ENCODE measurements at regions not wholly inside any gene's neighbourhood (a gene's known extent, or its start where the extent isn't known, plus 50 kb on each side); places are given as distances from the start of the nearest gene placed in this dataset.

GRCh38 chr18:40911041-40911440 is 1044.0 kb upstream of the PIK3C3 start:
- no peaks in the 10 kb centered on the region for H3K79me2 ChIP-seq (ENCODE audit: low read depth)
- no peaks in the 10 kb centered on the region for H3K9me3 Mint-ChIP-seq
- peaks cover 8% of the 10 kb centered on the region for H3K4me1 ChIP-seq
- DNase-seq (ENCODE audit: low spot score), result no peak
- no peaks in the 10 kb centered on the region for H4K20me1 ChIP-seq (ENCODE audit: low read depth)
- H3K27me3 ChIP-seq, result no peaks in the 10 kb centered on the region
- no peak overlapping the region for H3K27ac Mint-ChIP-seq
- H3K4me3 Mint-ChIP-seq, result no peak overlapping the region
- no peak overlapping the region for H3K9ac ChIP-seq
- H3F3A ChIP-seq (ENCODE audit: low read depth), result no peaks in the 10 kb centered on the region
- no peak overlapping the region for H3K4me2 ChIP-seq
- H3K27ac ChIP-seq, result no peak overlapping the region
- H3K36me3 Mint-ChIP-seq, result no peaks in the 10 kb centered on the region
- no peaks in the 10 kb centered on the region for H3K27me3 Mint-ChIP-seq (ENCODE audit: insufficient read depth, low read depth)
- H3K36me3 ChIP-seq, result no peaks in the 10 kb centered on the region
- TF ChIP-seq EZH2phosphoT487 (IDR thresholded peaks at IDR 0.05) (no peak), EZH2 (IDR thresholded peaks at IDR 0.05) (no peak)
- TF ChIP-seq, protein P1, sequence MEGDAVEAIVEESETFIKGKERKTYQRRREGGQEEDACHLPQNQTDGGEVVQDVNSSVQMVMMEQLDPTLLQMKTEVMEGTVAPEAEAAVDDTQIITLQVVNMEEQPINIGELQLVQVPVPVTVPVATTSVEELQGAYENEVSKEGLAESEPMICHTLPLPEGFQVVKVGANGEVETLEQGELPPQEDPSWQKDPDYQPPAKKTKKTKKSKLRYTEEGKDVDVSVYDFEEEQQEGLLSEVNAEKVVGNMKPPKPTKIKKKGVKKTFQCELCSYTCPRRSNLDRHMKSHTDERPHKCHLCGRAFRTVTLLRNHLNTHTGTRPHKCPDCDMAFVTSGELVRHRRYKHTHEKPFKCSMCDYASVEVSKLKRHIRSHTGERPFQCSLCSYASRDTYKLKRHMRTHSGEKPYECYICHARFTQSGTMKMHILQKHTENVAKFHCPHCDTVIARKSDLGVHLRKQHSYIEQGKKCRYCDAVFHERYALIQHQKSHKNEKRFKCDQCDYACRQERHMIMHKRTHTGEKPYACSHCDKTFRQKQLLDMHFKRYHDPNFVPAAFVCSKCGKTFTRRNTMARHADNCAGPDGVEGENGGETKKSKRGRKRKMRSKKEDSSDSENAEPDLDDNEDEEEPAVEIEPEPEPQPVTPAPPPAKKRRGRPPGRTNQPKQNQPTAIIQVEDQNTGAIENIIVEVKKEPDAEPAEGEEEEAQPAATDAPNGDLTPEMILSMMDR (IDR thresholded peaks at IDR 0.05), result no peak
- H3K4me1 Mint-ChIP-seq, result no peaks in the 10 kb centered on the region
- H2AFZ ChIP-seq (replicated peaks), result no peak overlapping the region
- H3K9me3 ChIP-seq (ENCODE audit: low read depth), result no peaks in the 10 kb centered on the region
- H3K4me3 ChIP-seq, result no peak overlapping the region

DNA sequence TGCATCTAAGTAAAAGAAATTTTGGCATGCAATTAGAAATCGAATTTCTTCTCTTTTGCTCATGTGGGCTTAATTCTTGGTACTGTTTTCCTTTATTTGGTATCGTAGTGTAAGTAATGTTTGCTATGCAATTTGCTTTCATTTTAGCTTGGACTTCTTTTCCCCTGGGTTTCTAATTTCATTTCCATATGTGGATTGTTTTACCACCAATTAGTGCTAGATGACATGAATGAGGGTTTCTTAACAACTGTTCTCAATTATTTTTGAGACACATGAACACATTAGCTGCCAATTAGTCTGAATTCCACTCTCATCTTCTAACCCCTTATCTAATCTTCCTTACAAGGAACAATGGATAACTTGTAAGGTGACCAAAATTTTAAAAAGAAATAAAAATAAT is 1047.2 kb upstream of the PIK3C3 start:
- Mint-ChIP-seq H3K36me3 (no peaks in the 10 kb centered on the region), H3K9me3 (no peaks in the 10 kb centered on the region), H3K27ac (no peak overlapping the region), H3K27me3 (ENCODE audit: insufficient read depth, low read depth) (no peaks in the 10 kb centered on the region), H3K4me1 (peaks cover 5% of the 10 kb centered on the region), H3K4me3 (no peak overlapping the region)
- TF ChIP-seq EZH2 (IDR thresholded peaks at IDR 0.05), result no peak
- Histone ChIP-seq H3F3A (ENCODE audit: low read depth) (no peaks in the 10 kb centered on the region), H3K4me2 (no peak overlapping the region), H3K9me3 (ENCODE audit: low read depth) (no peaks in the 10 kb centered on the region), H3K4me1 (peaks cover 8% of the 10 kb centered on the region), H3K27me3 (no peaks in the 10 kb centered on the region), H4K20me1 (ENCODE audit: low read depth) (no peaks in the 10 kb centered on the region), H3K36me3 (no peaks in the 10 kb centered on the region), H3K4me3 (no peak overlapping the region), H2AFZ (replicated peaks) (no peak overlapping the region), H3K79me2 (ENCODE audit: low read depth) (no peaks in the 10 kb centered on the region), H3K27ac (no peak overlapping the region), H3K9ac (no peak overlapping the region)
- no peak for DNase-seq (ENCODE audit: low spot score)

GRCh38 chr18:40904295-40904694 is 1050.7 kb upstream of the PIK3C3 start:
- Mint-ChIP-seq H3K9me3 (no peaks in the 10 kb centered on the region), H3K4me3 (no peak overlapping the region), H3K4me1 (peaks cover 5% of the 10 kb centered on the region), H3K27ac (no peak overlapping the region), H3K36me3 (no peaks in the 10 kb centered on the region), H3K27me3 (ENCODE audit: insufficient read depth, low read depth) (no peaks in the 10 kb centered on the region)
- H3F3A ChIP-seq (ENCODE audit: low read depth), result no peaks in the 10 kb centered on the region
- no peak overlapping the region for H3K4me2 ChIP-seq
- no peak overlapping the region for H3K27ac ChIP-seq
- H2AFZ ChIP-seq (replicated peaks), result peak overlapping the region; percentile 7
- H3K4me1 ChIP-seq, result peaks cover 8% of the 10 kb centered on the region
- TF ChIP-seq, protein P1 (IDR thresholded peaks at IDR 0.05), result no peak
- TF ChIP-seq EZH2 (IDR thresholded peaks at IDR 0.05) (no peak), EZH2phosphoT487 (IDR thresholded peaks at IDR 0.05) (no peak)
- DNase-seq (ENCODE audit: low spot score), result no peak
- no peaks in the 10 kb centered on the region for H4K20me1 ChIP-seq (ENCODE audit: low read depth)
- no peaks in the 10 kb centered on the region for H3K9me3 ChIP-seq (ENCODE audit: low read depth)
- H3K27me3 ChIP-seq, result no peaks in the 10 kb centered on the region
- no peak overlapping the region for H3K4me3 ChIP-seq
- no peaks in the 10 kb centered on the region for H3K36me3 ChIP-seq
- H3K79me2 ChIP-seq (ENCODE audit: low read depth), result no peaks in the 10 kb centered on the region
- H3K9ac ChIP-seq, result no peak overlapping the region

DNA sequence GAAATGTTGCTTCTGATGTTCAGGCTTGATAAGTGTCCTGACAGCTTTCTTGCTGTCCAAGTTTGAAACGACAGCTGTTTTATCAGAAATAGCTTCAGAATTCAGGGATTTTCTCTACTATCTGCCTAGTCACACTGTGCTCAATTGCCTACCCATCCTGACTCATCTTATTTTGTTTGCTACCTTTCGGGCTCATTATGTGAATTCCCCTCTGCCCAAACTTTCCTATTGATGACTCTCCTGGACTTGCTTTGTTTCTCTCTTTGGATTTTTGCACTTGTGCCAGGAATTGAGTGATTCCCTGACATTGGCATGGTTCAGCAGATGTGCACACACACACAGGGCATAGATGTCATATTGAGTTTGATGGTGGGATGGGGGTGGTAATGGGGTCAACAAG is 1052.6 kb upstream of the PIK3C3 start:
- Histone ChIP-seq H3K79me2 (ENCODE audit: low read depth) (no peaks in the 10 kb centered on the region), H2AFZ (replicated peaks) (no peak overlapping the region), H3K4me3 (no peak overlapping the region), H3K4me1 (peaks cover 13% of the 10 kb centered on the region), H3K4me2 (no peak overlapping the region), H3K9ac (no peak overlapping the region), H3K27ac (no peak overlapping the region), H4K20me1 (ENCODE audit: low read depth) (no peaks in the 10 kb centered on the region), H3F3A (ENCODE audit: low read depth) (no peaks in the 10 kb centered on the region), H3K36me3 (no peaks in the 10 kb centered on the region), H3K9me3 (ENCODE audit: low read depth) (no peaks in the 10 kb centered on the region), H3K27me3 (no peaks in the 10 kb centered on the region)
- Mint-ChIP-seq H3K9me3 (no peaks in the 10 kb centered on the region), H3K4me1 (peaks cover 8% of the 10 kb centered on the region), H3K36me3 (no peaks in the 10 kb centered on the region), H3K4me3 (no peak overlapping the region), H3K27ac (no peak overlapping the region), H3K27me3 (ENCODE audit: insufficient read depth, low read depth) (no peaks in the 10 kb centered on the region)
- no peak for TF ChIP-seq EZH2phosphoT487 (IDR thresholded peaks at IDR 0.05)
- TF ChIP-seq, protein P1 (IDR thresholded peaks at IDR 0.05), result no peak
- no peak for TF ChIP-seq EZH2 (IDR thresholded peaks at IDR 0.05)
- DNase-seq (ENCODE audit: low spot score), result no peak
